HG03025 (cell line): ENCODE measurements at regions not wholly inside any gene's neighbourhood (a gene's known extent, or its start where the extent isn't known, plus 50 kb on each side); places are given as distances from the start of the nearest gene placed in this dataset.
"Not testable (repeated sequence)": the region's sequence is repeated elsewhere in the genome, so short reads cannot be mapped to it uniquely, and the experiment has no call there.

Experiments used
- ATAC-seq: cut with Tn5 transposase; IDR thresholded peaks from one replicate; pipeline ENCODE4 v1.9.1; 2021; ENCODE audit warnings: mild to moderate bottlenecking, moderate library complexity; ENCODE audit not compliant: unreplicated experiment, low FRiP score

- ATAC-seq: no peak
Measured at GRCh38 chr1:83064589-83065242, 934.2 kb downstream of the TTLL7 start.

- ATAC-seq: no peak
Measured at GRCh38 chr1:83060651-83061390, 938.1 kb downstream of the TTLL7 start.

GRCh38 chr1:83060221-83060620 lies 938.7 kb downstream of the TTLL7 start:
- no peak for ATAC-seq

GRCh38 chr1:83058327-83058726 lies 940.6 kb downstream of the TTLL7 start:
- ATAC-seq: no peak

GRCh38 chr1:83055391-83056170 lies 943.4 kb downstream of the TTLL7 start:
- no peak for ATAC-seq

GRCh38 chr1:83053446-83053845 lies 945.5 kb downstream of the TTLL7 start:
- ATAC-seq: no peak

GRCh38 chr1:83052865-83053264 lies 946.1 kb downstream of the TTLL7 start:
- no peak for ATAC-seq

GRCh38 chr1:83051053-83051452 lies 947.9 kb downstream of the TTLL7 start:
- ATAC-seq: not testable (repeated sequence)

GRCh38 chr1:83043244-83043643 lies 955.7 kb downstream of the TTLL7 start:
- no peak for ATAC-seq

GRCh38 chr1:83039091-83039490 lies 959.8 kb downstream of the TTLL7 start:
- ATAC-seq: not testable (repeated sequence)

- no peak for ATAC-seq
Measured at GRCh38 chr1:83034851-83035250, 964.1 kb downstream of the TTLL7 start.

GRCh38 chr1:83033682-83034081 lies 965.2 kb downstream of the TTLL7 start:
- ATAC-seq: no peak

GRCh38 chr1:83029916-83030315 lies 969.0 kb downstream of the TTLL7 start:
- ATAC-seq: no peak

GRCh38 chr1:83029050-83029449 lies 969.9 kb downstream of the TTLL7 start:
- no peak for ATAC-seq

- no peak for ATAC-seq
Measured at GRCh38 chr1:83028467-83028866, 970.5 kb downstream of the TTLL7 start.

- ATAC-seq: no peak
Measured at GRCh38 chr1:83027511-83027910, 971.4 kb downstream of the TTLL7 start.

GRCh38 chr1:83026745-83027144 lies 972.2 kb downstream of the TTLL7 start:
- ATAC-seq: no peak

GRCh38 chr1:83024251-83024767 lies 974.6 kb downstream of the TTLL7 start:
- ATAC-seq: no peak

GRCh38 chr1:83023212-83023611 lies 975.7 kb downstream of the TTLL7 start:
- ATAC-seq: no peak

GRCh38 chr1:83022206-83022605 lies 976.7 kb downstream of the TTLL7 start:
- no peak for ATAC-seq

- ATAC-seq: no peak
Measured at GRCh38 chr1:83017701-83018100, 981.2 kb downstream of the TTLL7 start.
